ENCODE measurements at regions not wholly inside any gene's neighbourhood (a gene's known extent, or its start where the extent isn't known, plus 50 kb on each side); places are given as distances from the start of the nearest gene placed in this dataset.

- no peaks in the 10 kb centered on the region for H3K36me3 ChIP-seq
- no peak overlapping the region for H3K27ac ChIP-seq (replicated peaks in 1 of 4)
- no peak for DNase-seq (ENCODE audit: extremely low spot score)
- H3K27me3 ChIP-seq, result no peaks in the 10 kb centered on the region
- TF ChIP-seq POLR2AphosphoS5 (IDR thresholded peaks at IDR 0.05), result no peak
- TF ChIP-seq, protein P1, sequence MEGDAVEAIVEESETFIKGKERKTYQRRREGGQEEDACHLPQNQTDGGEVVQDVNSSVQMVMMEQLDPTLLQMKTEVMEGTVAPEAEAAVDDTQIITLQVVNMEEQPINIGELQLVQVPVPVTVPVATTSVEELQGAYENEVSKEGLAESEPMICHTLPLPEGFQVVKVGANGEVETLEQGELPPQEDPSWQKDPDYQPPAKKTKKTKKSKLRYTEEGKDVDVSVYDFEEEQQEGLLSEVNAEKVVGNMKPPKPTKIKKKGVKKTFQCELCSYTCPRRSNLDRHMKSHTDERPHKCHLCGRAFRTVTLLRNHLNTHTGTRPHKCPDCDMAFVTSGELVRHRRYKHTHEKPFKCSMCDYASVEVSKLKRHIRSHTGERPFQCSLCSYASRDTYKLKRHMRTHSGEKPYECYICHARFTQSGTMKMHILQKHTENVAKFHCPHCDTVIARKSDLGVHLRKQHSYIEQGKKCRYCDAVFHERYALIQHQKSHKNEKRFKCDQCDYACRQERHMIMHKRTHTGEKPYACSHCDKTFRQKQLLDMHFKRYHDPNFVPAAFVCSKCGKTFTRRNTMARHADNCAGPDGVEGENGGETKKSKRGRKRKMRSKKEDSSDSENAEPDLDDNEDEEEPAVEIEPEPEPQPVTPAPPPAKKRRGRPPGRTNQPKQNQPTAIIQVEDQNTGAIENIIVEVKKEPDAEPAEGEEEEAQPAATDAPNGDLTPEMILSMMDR (IDR thresholded peaks at IDR 0.05), result no peak
- no peak for TF ChIP-seq POLR2A (IDR thresholded peaks at IDR 0.05; ENCODE audit: low read depth)
- no peak for TF ChIP-seq EP300 (IDR thresholded peaks at IDR 0.05)
- intact Hi-C loops (cut with DNase I), result no loop called here
- peaks cover 12 to 97% (median 67%) of the 10 kb centered on the region in 4 donors for H3K4me1 ChIP-seq
- 85% methylated on average over 14 of the region's 18 CpGs for WGBS
- H3K4me3 ChIP-seq, result no peak overlapping the region
- no peaks in the 10 kb centered on the region for H3K9me3 ChIP-seq
These were observed 75.3 kb upstream of the GGTA1 start for GRCh38 chr9:121574774-121575519.

- 81% methylated on average over 7 of the region's 7 CpGs for WGBS
- intact Hi-C loops (cut with DNase I), result no loop called here
- no peak for DNase-seq (ENCODE audit: extremely low spot score)
- Histone ChIP-seq H3K27me3 (no peaks in the 10 kb centered on the region), H3K36me3 (no peaks in the 10 kb centered on the region), H3K9me3 (no peaks in the 10 kb centered on the region), H3K4me1 (peaks cover 12 to 94% (median 60%) of the 10 kb centered on the region in 4 donors), H3K4me3 (no peak overlapping the region), H3K27ac (replicated peaks in 1 of 4) (peak overlapping the region; percentile 45 to 59 (median 56))
- TF ChIP-seq POLR2A (IDR thresholded peaks at IDR 0.05; ENCODE audit: low read depth), result no peak
- TF ChIP-seq, protein P1 (IDR thresholded peaks at IDR 0.05), result no peak
- TF ChIP-seq POLR2AphosphoS5 (IDR thresholded peaks at IDR 0.05), result no peak
- TF ChIP-seq EP300 (IDR thresholded peaks at IDR 0.05), result no peak
These were observed 75.0 kb upstream of the DAB2IP start for GRCh38 chr9:121576281-121577075.

DNA sequence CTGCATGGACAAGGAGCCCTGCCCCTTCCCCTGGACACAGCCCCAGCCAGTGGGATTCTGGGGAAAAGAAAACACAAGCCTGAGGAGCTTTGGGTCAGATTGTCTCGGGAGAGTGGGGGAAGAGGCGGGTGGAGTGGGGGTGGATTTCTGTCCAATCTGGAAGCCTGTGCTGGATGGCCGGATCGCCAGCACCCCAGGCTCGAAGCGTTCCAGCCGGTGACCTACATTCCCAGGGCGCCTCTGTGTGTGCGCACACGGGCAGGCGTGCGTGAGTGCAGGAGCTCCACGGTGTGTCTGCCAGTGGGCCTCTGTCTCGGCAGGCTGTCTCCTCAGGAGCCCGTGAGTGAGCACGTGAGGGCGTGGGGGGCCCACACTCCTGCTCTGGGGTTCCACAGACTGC lies 74.3 kb upstream of the DAB2IP start:
- intact Hi-C loops (cut with DNase I), result no loop called here
- DNase-seq (ENCODE audit: extremely low spot score), result no peak
- Histone ChIP-seq H3K4me1 (peaks cover 12 to 94% (median 59%) of the 10 kb centered on the region in 4 donors), H3K9me3 (no peaks in the 10 kb centered on the region), H3K36me3 (no peaks in the 10 kb centered on the region), H3K27me3 (no peaks in the 10 kb centered on the region), H3K4me3 (no peak overlapping the region), H3K27ac (replicated peaks in 1 of 4) (peak overlapping the region; percentile 45 to 59 (median 56))
- WGBS, result 55% methylated on average over 17 of the region's 17 CpGs
- TF ChIP-seq EP300 (IDR thresholded peaks at IDR 0.05) (no peak), POLR2AphosphoS5 (IDR thresholded peaks at IDR 0.05) (peak; percentile 26 to 29)
- TF ChIP-seq, protein P1 (IDR thresholded peaks at IDR 0.05), result no peak

GRCh38 chr9:121577572-121577971 lies 73.9 kb upstream of the DAB2IP start:
- TF ChIP-seq POLR2A (IDR thresholded peaks at IDR 0.05; ENCODE audit: low read depth) (no peak), EP300 (IDR thresholded peaks at IDR 0.05) (no peak), POLR2AphosphoS5 (IDR thresholded peaks at IDR 0.05) (no peak)
- TF ChIP-seq, protein P1 (IDR thresholded peaks at IDR 0.05), result no peak
- 86% methylated on average over 1 of the region's 7 CpGs for WGBS
- no peaks in the 10 kb centered on the region for H3K27me3 ChIP-seq
- no peaks in the 10 kb centered on the region for H3K36me3 ChIP-seq
- intact Hi-C loops (cut with DNase I), result no loop called here
- H3K4me1 ChIP-seq, result peaks cover 12 to 94% (median 58%) of the 10 kb centered on the region in 4 donors
- no peaks in the 10 kb centered on the region for H3K9me3 ChIP-seq
- no peak for DNase-seq (ENCODE audit: extremely low spot score)
- H3K27ac ChIP-seq (replicated peaks in 1 of 4), result peak overlapping the region; percentile 45 to 59 (median 51)
- no peak overlapping the region for H3K4me3 ChIP-seq

All from esophagus muscularis mucosa (tissue), 4 donors.